HL-60 (cell line): ENCODE measurements at regions not wholly inside any gene's neighbourhood (a gene's known extent, or its start where the extent isn't known, plus 50 kb on each side); places are given as distances from the start of the nearest gene placed in this dataset.
"Not testable (repeated sequence)": the region's sequence is repeated elsewhere in the genome, so short reads cannot be mapped to it uniquely, and the experiment has no call there.

Source experiments
- DNase-seq, 2 experiments: peaks; one replicate each; pipeline ENCODE4 v3.0.0-alpha.2; 2010 to 2020; ENCODE audit warnings: low read depth in 1 of 2, low spot score in 1 of 2
- H3K27ac ChIP-seq: fragments of 250-450 bp; sonication (Bioruptor Pico); replicated peaks from 2 replicates; pipeline ENCODE4 v1.5.1; 2020; ENCODE audit warnings: mild to moderate bottlenecking, moderate library complexity
- H3K27me3 ChIP-seq: fragments of 250-450 bp; sonication (Bioruptor Pico); 2 replicates; pipeline ENCODE4 v1.5.1; 2021; ENCODE audit warnings: mild to moderate bottlenecking, moderate library complexity; ENCODE audit not compliant: insufficient read depth, poor library complexity, severe bottlenecking
- H3K4me3 ChIP-seq: replicated peaks from 2 replicates; pipeline ENCODE4 v1.5.1; 2011; ENCODE audit warnings: mild to moderate bottlenecking, control low read depth, low read length; ENCODE audit not compliant: insufficient read depth
- GABPA ChIP-seq: IDR thresholded peaks from 2 replicates; pipeline ENCODE4 v1.6.1; 2012; ENCODE audit warnings: low read depth
- POLR2AphosphoS5 ChIP-seq: IDR thresholded peaks from 2 replicates; pipeline ENCODE4 v1.6.1; 2012; ENCODE audit warnings: low read depth
- SPI1 ChIP-seq: IDR thresholded peaks from 2 replicates; pipeline ENCODE4 v1.6.1; 2012; ENCODE audit warnings: low read depth, mild to moderate bottlenecking, borderline replicate concordance
- TF ChIP-seq, protein P1 (sequence below): IDR thresholded peaks from one replicate; pipeline ENCODE4 v1.5.1; 2011; ENCODE audit warnings: low read length, control low read depth, inconsistent platforms; ENCODE audit not compliant: insufficient read depth
- TF ChIP-seq, protein P2 (sequence below): IDR thresholded peaks from 2 replicates; pipeline ENCODE4 v1.6.1; 2012; ENCODE audit warnings: low read depth; ENCODE audit not compliant: insufficient replicate concordance

DNA sequence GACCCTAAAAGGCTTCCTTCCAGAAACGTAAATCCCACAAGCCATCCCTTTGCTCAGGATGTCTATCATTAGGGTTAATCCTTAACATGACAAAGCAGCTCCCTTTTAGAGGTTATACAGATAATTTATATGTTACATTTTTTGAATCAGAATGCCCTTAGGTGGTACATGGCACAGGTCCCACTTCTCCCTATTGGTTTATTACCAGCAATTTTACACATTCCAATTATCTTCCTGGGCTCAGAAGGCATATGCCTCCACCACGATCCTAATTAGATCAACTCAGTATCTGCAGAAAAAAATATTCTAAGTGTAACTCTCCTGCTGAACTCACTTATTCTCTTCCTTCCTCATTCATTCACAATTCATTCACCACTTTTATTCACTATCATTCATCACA, 507.0 kb upstream of the MAP2 start:
- no peak overlapping the region for H3K27ac ChIP-seq
- DNase-seq: no peak
- no peaks in the 10 kb centered on the region for H3K27me3 ChIP-seq
- no peak overlapping the region for H3K4me3 ChIP-seq
- no peak for TF ChIP-seq GABPA

DNA sequence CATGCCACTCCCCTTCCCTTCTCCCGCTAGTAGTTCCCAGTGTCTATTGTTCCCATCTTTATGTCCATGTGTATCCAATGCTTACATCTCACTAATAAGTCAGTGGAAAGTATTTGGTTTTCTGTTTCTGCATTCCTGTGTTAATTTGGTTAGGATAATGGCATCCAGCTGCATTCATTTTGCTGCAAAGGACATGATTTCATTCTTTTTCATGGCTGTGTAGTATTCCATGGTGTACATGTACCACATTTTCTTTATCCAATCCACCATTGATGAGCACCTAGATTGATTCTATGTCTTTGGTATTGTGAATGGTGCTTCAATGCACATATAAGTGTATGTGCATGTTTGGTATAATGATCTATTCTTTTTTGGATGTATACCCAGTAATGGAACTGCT, 502.5 kb upstream of the MAP2 start:
- not testable (repeated sequence) for H3K27ac ChIP-seq, H3K27me3 ChIP-seq, DNase-seq, H3K4me3 ChIP-seq

DNA sequence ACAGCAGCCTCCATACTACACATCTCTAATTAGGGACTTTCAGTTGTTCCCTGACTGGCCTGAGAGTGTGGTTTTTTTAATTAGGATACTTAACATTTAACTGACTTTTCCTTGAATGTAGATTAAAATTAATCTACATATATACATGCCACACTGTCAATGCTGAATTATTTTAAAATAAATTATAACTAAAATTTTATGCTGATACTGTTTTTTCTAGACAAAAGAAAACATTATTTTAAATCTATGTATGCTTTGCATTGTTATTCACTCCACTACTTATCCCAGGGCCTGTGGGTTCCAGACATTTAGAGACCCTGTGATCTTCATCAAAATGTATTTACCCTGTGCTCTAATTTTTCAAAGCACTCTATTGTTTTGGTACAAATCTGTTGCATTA, 496.0 kb upstream of the MAP2 start:
- TF ChIP-seq GABPA: no peak
- TF ChIP-seq, protein P1, sequence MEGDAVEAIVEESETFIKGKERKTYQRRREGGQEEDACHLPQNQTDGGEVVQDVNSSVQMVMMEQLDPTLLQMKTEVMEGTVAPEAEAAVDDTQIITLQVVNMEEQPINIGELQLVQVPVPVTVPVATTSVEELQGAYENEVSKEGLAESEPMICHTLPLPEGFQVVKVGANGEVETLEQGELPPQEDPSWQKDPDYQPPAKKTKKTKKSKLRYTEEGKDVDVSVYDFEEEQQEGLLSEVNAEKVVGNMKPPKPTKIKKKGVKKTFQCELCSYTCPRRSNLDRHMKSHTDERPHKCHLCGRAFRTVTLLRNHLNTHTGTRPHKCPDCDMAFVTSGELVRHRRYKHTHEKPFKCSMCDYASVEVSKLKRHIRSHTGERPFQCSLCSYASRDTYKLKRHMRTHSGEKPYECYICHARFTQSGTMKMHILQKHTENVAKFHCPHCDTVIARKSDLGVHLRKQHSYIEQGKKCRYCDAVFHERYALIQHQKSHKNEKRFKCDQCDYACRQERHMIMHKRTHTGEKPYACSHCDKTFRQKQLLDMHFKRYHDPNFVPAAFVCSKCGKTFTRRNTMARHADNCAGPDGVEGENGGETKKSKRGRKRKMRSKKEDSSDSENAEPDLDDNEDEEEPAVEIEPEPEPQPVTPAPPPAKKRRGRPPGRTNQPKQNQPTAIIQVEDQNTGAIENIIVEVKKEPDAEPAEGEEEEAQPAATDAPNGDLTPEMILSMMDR: no peak
- TF ChIP-seq, protein P2, sequence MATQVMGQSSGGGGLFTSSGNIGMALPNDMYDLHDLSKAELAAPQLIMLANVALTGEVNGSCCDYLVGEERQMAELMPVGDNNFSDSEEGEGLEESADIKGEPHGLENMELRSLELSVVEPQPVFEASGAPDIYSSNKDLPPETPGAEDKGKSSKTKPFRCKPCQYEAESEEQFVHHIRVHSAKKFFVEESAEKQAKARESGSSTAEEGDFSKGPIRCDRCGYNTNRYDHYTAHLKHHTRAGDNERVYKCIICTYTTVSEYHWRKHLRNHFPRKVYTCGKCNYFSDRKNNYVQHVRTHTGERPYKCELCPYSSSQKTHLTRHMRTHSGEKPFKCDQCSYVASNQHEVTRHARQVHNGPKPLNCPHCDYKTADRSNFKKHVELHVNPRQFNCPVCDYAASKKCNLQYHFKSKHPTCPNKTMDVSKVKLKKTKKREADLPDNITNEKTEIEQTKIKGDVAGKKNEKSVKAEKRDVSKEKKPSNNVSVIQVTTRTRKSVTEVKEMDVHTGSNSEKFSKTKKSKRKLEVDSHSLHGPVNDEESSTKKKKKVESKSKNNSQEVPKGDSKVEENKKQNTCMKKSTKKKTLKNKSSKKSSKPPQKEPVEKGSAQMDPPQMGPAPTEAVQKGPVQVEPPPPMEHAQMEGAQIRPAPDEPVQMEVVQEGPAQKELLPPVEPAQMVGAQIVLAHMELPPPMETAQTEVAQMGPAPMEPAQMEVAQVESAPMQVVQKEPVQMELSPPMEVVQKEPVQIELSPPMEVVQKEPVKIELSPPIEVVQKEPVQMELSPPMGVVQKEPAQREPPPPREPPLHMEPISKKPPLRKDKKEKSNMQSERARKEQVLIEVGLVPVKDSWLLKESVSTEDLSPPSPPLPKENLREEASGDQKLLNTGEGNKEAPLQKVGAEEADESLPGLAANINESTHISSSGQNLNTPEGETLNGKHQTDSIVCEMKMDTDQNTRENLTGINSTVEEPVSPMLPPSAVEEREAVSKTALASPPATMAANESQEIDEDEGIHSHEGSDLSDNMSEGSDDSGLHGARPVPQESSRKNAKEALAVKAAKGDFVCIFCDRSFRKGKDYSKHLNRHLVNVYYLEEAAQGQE: no peak
- no peak for TF ChIP-seq SPI1
- no peak for TF ChIP-seq POLR2AphosphoS5
- Histone ChIP-seq H3K4me3 (no peak overlapping the region), H3K27me3 (no peaks in the 10 kb centered on the region), H3K27ac (no peak overlapping the region)
- no peak for DNase-seq

DNA sequence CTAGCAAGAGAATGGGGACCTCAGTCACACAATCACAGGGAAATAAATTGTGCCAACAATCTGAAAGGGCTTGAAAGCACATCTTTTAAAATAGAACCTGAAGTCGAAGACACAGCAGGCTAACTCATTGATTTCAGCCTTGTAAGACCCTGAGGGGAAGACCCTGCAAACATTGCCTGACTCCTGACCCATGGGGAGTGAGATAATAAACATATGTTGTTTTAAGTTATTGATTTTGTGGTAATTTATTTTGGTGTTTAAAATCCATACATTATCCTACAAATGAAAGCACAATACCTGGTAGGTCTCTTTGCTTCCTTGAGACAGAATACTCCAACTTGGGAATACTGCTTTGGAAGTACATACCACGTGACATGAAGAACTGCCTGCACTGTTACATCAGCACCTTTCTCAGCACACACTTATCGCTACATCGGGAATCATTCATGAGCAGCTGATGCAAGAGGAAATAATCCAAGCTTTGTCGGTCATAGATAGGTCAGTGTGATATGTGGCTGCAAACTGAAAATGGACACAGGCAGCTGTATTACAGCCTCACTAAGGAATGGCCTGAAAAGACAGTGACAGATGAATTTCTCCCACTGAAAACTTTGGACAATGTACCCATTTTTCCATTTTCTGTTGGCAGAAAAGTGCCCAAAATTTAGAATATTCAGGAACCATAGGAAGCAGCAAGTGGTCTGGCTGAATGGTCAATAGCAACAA, 494.5 kb upstream of the MAP2 start:
- DNase-seq: no peak
- Histone ChIP-seq H3K27me3 (no peaks in the 10 kb centered on the region), H3K4me3 (no peak overlapping the region), H3K27ac (no peak overlapping the region)
- TF ChIP-seq SPI1: no peak
- TF ChIP-seq, protein P1: no peak
- TF ChIP-seq, protein P2: no peak

DNA sequence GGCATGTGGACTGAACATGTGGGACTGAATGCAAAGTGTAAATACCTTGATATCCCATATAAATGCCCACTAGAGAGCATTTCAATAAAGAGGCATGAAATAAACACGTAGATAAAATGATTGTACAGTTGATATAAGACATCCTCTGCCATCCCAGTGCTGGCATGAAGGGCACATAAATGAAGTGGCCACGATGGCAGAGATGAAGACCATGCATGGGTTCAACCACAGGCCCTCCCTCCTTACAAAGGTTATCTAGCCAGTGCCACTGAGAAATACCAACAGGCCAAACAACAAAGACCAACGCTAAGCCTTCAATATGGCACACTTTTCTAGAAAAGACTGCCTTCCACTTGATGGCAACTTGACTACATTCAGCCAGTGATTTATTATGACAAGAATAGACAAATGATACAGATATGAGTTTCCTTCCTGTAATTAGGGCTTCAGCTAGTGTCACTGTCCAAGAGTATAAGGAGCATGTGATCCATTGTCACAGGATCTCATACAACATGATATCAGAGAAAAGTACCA, 493.9 kb upstream of the MAP2 start:
- H3K27ac ChIP-seq: no peak overlapping the region
- TF ChIP-seq, protein P1: no peak
- no peak overlapping the region for H3K4me3 ChIP-seq
- H3K27me3 ChIP-seq: no peaks in the 10 kb centered on the region
- DNase-seq: no peak
